ENCODE measurements at regions not wholly inside any gene's neighbourhood (a gene's known extent, or its start where the extent isn't known, plus 50 kb on each side); places are given as distances from the start of the nearest gene placed in this dataset.

- H3K79me2 ChIP-seq (ENCODE audit: control insufficient read depth, insufficient read depth, low read length), result no peaks in the 10 kb centered on the region
- RAD21 ChIA-PET (ENCODE audit: unreplicated experiment), result no interaction called here
- SMC1A ChIA-PET (ENCODE audit: uncharacterized antibody, unreplicated experiment), result no interaction called here
- CTCF ChIA-PET, result no interaction called here
- FAIRE-seq (no peak), DNase-seq (ENCODE audit: low read depth, low spot score) (no peak), ATAC-seq (no peak)
- no peaks in the 10 kb centered on the region for H3K27me3 ChIP-seq (replicated peaks in 1 of 2; ENCODE audit: control insufficient read depth in 2 of 2, insufficient read depth in 2 of 2, low read length in 1 of 2)
- H3K9ac ChIP-seq (ENCODE audit: control insufficient read depth, insufficient read depth, low read length), result no peak overlapping the region
- intact Hi-C loops (cut with micrococcal nuclease; ENCODE audit: unreplicated experiment) (loop anchor here (10.0 kb wide), 1 partner anchor 1032 kb away; no protein-coding TSS in a partner anchor), in situ Hi-C loops (cut with MboI) (loop anchor here (10.0 kb wide), 2 partner anchors 412 to 1042 kb away; no protein-coding TSS in a partner anchor)
- BruUV-seq (replicated peaks), result no TSS peak
- no peak overlapping the region for H2AFZ ChIP-seq (ENCODE audit: control insufficient read depth, low read depth, low read length)
- no peaks in the 10 kb centered on the region for H3K36me3 ChIP-seq (ENCODE audit: control insufficient read depth in 2 of 2, insufficient read depth in 2 of 2, low read length in 1 of 2)
- POLR2A ChIA-PET, result no interaction called here
- H3K27ac ChIP-seq (ENCODE audit: control insufficient read depth, insufficient read depth), result no peak overlapping the region
- TF ChIP-seq SREBF2 (IDR thresholded peaks at IDR 0.05; ENCODE audit: low read length) (no peak), RAD21 (IDR thresholded peaks at IDR 0.05; ENCODE audit: insufficient read depth, low read depth, low read length) (no peak), BACH1 (IDR thresholded peaks at IDR 0.05; ENCODE audit: borderline replicate concordance) (no peak), NFIC (IDR thresholded peaks at IDR 0.05; ENCODE audit: low read depth, low read length) (no peak), TARDBP (IDR thresholded peaks at IDR 0.05; ENCODE audit: borderline replicate concordance) (no peak), STAT3 (IDR thresholded peaks at IDR 0.05; ENCODE audit: low read depth, low read length) (no peak), IKZF2 (IDR thresholded peaks at IDR 0.05) (no peak), MEF2A (IDR thresholded peaks at IDR 0.05; ENCODE audit: insufficient read depth, low read depth, low read length) (no peak), NFYA (IDR thresholded peaks at IDR 0.05; ENCODE audit: borderline replicate concordance, low read depth, low read length) (no peak)
- TF ChIP-seq, protein P1, sequence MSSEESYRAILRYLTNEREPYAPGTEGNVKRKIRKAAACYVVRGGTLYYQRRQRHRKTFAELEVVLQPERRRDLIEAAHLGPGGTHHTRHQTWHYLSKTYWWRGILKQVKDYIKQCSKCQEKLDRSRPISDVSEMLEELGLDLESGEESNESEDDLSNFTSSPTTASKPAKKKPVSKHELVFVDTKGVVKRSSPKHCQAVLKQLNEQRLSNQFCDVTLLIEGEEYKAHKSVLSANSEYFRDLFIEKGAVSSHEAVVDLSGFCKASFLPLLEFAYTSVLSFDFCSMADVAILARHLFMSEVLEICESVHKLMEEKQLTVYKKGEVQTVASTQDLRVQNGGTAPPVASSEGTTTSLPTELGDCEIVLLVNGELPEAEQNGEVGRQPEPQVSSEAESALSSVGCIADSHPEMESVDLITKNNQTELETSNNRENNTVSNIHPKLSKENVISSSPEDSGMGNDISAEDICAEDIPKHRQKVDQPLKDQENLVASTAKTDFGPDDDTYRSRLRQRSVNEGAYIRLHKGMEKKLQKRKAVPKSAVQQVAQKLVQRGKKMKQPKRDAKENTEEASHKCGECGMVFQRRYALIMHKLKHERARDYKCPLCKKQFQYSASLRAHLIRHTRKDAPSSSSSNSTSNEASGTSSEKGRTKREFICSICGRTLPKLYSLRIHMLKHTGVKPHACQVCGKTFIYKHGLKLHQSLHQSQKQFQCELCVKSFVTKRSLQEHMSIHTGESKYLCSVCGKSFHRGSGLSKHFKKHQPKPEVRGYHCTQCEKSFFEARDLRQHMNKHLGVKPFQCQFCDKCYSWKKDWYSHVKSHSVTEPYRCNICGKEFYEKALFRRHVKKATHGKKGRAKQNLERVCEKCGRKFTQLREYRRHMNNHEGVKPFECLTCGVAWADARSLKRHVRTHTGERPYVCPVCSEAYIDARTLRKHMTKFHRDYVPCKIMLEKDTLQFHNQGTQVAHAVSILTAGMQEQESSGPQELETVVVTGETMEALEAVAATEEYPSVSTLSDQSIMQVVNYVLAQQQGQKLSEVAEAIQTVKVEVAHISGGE (CRISPR knock-in tag; IDR thresholded peaks at IDR 0.05), result no peak
- TF ChIP-seq, protein P2, sequence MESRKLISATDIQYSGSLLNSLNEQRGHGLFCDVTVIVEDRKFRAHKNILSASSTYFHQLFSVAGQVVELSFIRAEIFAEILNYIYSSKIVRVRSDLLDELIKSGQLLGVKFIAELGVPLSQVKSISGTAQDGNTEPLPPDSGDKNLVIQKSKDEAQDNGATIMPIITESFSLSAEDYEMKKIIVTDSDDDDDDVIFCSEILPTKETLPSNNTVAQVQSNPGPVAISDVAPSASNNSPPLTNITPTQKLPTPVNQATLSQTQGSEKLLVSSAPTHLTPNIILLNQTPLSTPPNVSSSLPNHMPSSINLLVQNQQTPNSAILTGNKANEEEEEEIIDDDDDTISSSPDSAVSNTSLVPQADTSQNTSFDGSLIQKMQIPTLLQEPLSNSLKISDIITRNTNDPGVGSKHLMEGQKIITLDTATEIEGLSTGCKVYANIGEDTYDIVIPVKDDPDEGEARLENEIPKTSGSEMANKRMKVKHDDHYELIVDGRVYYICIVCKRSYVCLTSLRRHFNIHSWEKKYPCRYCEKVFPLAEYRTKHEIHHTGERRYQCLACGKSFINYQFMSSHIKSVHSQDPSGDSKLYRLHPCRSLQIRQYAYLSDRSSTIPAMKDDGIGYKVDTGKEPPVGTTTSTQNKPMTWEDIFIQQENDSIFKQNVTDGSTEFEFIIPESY (IDR thresholded peaks at IDR 0.05), result no peak
- TF ChIP-seq, protein P3, sequence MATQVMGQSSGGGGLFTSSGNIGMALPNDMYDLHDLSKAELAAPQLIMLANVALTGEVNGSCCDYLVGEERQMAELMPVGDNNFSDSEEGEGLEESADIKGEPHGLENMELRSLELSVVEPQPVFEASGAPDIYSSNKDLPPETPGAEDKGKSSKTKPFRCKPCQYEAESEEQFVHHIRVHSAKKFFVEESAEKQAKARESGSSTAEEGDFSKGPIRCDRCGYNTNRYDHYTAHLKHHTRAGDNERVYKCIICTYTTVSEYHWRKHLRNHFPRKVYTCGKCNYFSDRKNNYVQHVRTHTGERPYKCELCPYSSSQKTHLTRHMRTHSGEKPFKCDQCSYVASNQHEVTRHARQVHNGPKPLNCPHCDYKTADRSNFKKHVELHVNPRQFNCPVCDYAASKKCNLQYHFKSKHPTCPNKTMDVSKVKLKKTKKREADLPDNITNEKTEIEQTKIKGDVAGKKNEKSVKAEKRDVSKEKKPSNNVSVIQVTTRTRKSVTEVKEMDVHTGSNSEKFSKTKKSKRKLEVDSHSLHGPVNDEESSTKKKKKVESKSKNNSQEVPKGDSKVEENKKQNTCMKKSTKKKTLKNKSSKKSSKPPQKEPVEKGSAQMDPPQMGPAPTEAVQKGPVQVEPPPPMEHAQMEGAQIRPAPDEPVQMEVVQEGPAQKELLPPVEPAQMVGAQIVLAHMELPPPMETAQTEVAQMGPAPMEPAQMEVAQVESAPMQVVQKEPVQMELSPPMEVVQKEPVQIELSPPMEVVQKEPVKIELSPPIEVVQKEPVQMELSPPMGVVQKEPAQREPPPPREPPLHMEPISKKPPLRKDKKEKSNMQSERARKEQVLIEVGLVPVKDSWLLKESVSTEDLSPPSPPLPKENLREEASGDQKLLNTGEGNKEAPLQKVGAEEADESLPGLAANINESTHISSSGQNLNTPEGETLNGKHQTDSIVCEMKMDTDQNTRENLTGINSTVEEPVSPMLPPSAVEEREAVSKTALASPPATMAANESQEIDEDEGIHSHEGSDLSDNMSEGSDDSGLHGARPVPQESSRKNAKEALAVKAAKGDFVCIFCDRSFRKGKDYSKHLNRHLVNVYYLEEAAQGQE (IDR thresholded peaks at IDR 0.05; ENCODE audit: low read depth, low read length), result no peak
- TF ChIP-seq, protein P4, sequence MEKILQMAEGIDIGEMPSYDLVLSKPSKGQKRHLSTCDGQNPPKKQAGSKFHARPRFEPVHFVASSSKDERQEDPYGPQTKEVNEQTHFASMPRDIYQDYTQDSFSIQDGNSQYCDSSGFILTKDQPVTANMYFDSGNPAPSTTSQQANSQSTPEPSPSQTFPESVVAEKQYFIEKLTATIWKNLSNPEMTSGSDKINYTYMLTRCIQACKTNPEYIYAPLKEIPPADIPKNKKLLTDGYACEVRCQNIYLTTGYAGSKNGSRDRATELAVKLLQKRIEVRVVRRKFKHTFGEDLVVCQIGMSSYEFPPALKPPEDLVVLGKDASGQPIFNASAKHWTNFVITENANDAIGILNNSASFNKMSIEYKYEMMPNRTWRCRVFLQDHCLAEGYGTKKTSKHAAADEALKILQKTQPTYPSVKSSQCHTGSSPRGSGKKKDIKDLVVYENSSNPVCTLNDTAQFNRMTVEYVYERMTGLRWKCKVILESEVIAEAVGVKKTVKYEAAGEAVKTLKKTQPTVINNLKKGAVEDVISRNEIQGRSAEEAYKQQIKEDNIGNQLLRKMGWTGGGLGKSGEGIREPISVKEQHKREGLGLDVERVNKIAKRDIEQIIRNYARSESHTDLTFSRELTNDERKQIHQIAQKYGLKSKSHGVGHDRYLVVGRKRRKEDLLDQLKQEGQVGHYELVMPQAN (conservative IDR thresholded peaks at IDR 0.05), result no peak
- H3K4me1 ChIP-seq (ENCODE audit: control insufficient read depth, insufficient read depth, low read length), result no peaks in the 10 kb centered on the region
- no peak overlapping the region for H3K4me2 ChIP-seq (ENCODE audit: control insufficient read depth, insufficient read depth)
- no peaks in the 10 kb centered on the region for H4K20me1 ChIP-seq (ENCODE audit: control insufficient read depth, insufficient read depth)
- H3K4me3 ChIP-seq, result no peak overlapping the region
- WGBS (ENCODE audit: insufficient coverage, insufficient replicate concordance, low lambda C conversion rate, missing lambda C conversion rate), result 57% methylated on average over 2 of the region's 2 CpGs
- no peaks in the 10 kb centered on the region for H3K9me3 ChIP-seq (replicated peaks; ENCODE audit: control insufficient read depth, insufficient read depth, low read length)
Observed at GRCh38 chr4:17326756-17327155, 185.1 kb downstream of the QDPR start.
